Neural crest cell (in vitro differentiated cells): ENCODE measurements at regions not wholly inside any gene's neighbourhood (a gene's known extent, or its start where the extent isn't known, plus 50 kb on each side); places are given as distances from the start of the nearest gene placed in this dataset.

ENCODE experiments used
- DNase-seq: peaks from one replicate; pipeline ENCODE4 v3.0.0; 2021; ENCODE audit warnings: low read depth, mixed read lengths, low spot score
- H3K27ac Mint-ChIP-seq: one replicate; pipeline ENCODE4 v1.8.0; 2021; ENCODE audit warnings: mild to moderate bottlenecking, mixed read lengths; ENCODE audit not compliant: unreplicated experiment
- H3K27me3 Mint-ChIP-seq: 2 replicates; pipeline ENCODE4 v1.8.0; 2021; ENCODE audit warnings: low read depth, mild to moderate bottlenecking, mixed read lengths
- H3K36me3 Mint-ChIP-seq: 2 replicates; pipeline ENCODE4 v1.8.0; 2021; ENCODE audit warnings: low read depth, mild to moderate bottlenecking, mixed read lengths
- H3K4me1 Mint-ChIP-seq: 2 replicates; pipeline ENCODE4 v1.8.0; 2021; ENCODE audit warnings: mixed read lengths
- H3K4me3 Mint-ChIP-seq: one replicate; pipeline ENCODE4 v1.8.0; 2021; ENCODE audit warnings: mild to moderate bottlenecking, mixed read lengths
- H3K9me3 Mint-ChIP-seq: 2 replicates; pipeline ENCODE4 v1.8.0; 2021; ENCODE audit warnings: mixed read lengths
- CTCF ChIP-seq: fragments of 200-600 bp; sonication (generic); conservative IDR thresholded peaks from 2 replicates; pipeline ENCODE4 v1.5.0; 2021; ENCODE audit warnings: antibody characterized with exemption, mild to moderate bottlenecking

GRCh38 chr16:64865069-64865696, 256.7 kb downstream of the CDH11 start:
- H3K4me3 Mint-ChIP-seq = no peak overlapping the region
- TF ChIP-seq CTCF = no peak
- no peak overlapping the region for H3K27ac Mint-ChIP-seq
- H3K4me1 Mint-ChIP-seq = no peaks in the 10 kb centered on the region
- peaks cover 2% of the 10 kb centered on the region for H3K9me3 Mint-ChIP-seq
- no peak for DNase-seq
- H3K36me3 Mint-ChIP-seq = no peaks in the 10 kb centered on the region
- no peaks in the 10 kb centered on the region for H3K27me3 Mint-ChIP-seq

GRCh38 chr16:64864232-64864809, 257.5 kb downstream of the CDH11 start:
- Mint-ChIP-seq H3K4me1 (no peaks in the 10 kb centered on the region), H3K4me3 (no peak overlapping the region), H3K27me3 (no peaks in the 10 kb centered on the region), H3K27ac (no peak overlapping the region), H3K9me3 (peaks cover 2% of the 10 kb centered on the region), H3K36me3 (no peaks in the 10 kb centered on the region)
- no peak for DNase-seq
- no peak for TF ChIP-seq CTCF

DNA sequence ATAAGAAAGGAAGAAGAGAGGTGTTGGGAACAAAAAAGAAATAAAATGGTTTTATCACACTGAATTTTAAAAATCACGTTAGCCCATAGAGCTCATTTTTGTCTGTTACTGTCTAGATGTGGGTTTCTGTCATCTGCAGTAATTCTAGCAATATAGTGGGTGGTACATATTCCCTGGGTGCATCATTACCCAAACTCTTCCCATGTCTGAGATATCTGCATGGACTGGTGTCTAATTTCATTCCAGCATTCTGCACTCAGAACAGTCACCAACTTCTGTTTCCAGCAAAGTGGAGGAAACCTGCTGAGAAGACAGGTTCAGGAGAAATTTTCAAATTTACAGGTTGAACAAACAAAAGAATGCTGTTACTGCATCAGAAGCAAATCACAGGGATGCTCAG, 263.8 kb downstream of the CDH11 start:
- Mint-ChIP-seq H3K4me1 (peaks cover 3% of the 10 kb centered on the region), H3K4me3 (no peak overlapping the region), H3K27me3 (no peaks in the 10 kb centered on the region), H3K36me3 (no peaks in the 10 kb centered on the region), H3K9me3 (no peaks in the 10 kb centered on the region), H3K27ac (no peak overlapping the region)
- TF ChIP-seq CTCF = no peak
- DNase-seq = no peak

DNA sequence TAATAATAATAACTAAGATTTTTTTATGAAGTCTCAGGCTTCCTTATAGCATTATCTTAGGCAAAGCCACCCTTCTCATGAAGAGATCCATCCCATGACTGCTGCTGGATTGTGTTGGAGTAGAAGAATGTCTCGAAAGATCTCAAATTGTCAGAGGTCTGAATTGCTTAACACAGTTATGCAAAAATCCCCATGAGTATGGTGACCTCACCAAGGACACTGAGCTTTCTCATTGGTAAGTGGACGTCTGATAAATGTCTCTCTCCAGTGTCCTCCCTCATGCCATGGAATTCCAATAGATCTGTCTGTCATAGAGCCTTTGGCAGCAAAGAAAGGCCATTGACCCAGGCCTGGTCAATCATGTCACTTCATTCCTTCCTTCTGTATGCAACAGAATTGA, 264.5 kb downstream of the CDH11 start:
- Mint-ChIP-seq H3K36me3 (no peaks in the 10 kb centered on the region), H3K4me3 (no peak overlapping the region), H3K9me3 (no peaks in the 10 kb centered on the region), H3K27ac (no peak overlapping the region), H3K4me1 (peaks cover 3% of the 10 kb centered on the region), H3K27me3 (no peaks in the 10 kb centered on the region)
- no peak for DNase-seq
- TF ChIP-seq CTCF = no peak

- H3K27ac Mint-ChIP-seq = no peak overlapping the region
- no peak for TF ChIP-seq CTCF
- H3K9me3 Mint-ChIP-seq = no peaks in the 10 kb centered on the region
- no peak for DNase-seq
- no peak overlapping the region for H3K4me3 Mint-ChIP-seq
- H3K27me3 Mint-ChIP-seq = no peaks in the 10 kb centered on the region
- H3K4me1 Mint-ChIP-seq = peaks cover 3% of the 10 kb centered on the region
- no peaks in the 10 kb centered on the region for H3K36me3 Mint-ChIP-seq
These were observed 268.3 kb downstream of the CDH11 start for GRCh38 chr16:64853551-64853950.
